OCI-LY7 (cell line): ENCODE measurements at regions not wholly inside any gene's neighbourhood (a gene's known extent, or its start where the extent isn't known, plus 50 kb on each side); places are given as distances from the start of the nearest gene placed in this dataset.

Experiments
- BruUV-seq: library from RNA; stranded (reverse); fragments of 400-500 nt; replicated peaks from 2 replicates; lab custom pipeline; 2021; lab: Mats Ljungman, UMichigan
- CTCF ChIA-PET: fragments of 300-600 bp; sonication (Branson Sonifier 250); formaldehyde crosslinking; loops from one replicate; lab custom pipeline; 2022; ENCODE audit warnings: antibody characterized with exemption; ENCODE audit not compliant: unreplicated experiment; lab: Charles Lee
- POLR2A ChIA-PET: fragments of 300-600 bp; sonication (Branson Sonifier 250); formaldehyde crosslinking; loops from one replicate; lab custom pipeline; 2022; ENCODE audit warnings: antibody characterized with exemption; lab: Charles Lee
- DNase-seq: peaks from one replicate; pipeline ENCODE4 v3.0.0-alpha.2; 2015; ENCODE audit warnings: low spot score
- H2AFZ ChIP-seq: fragments of 200-600 bp; sonication (generic), shearing (Covaris generic); 2 replicates; pipeline ENCODE4 v1.6.1; 2014; ENCODE audit warnings: mild to moderate bottlenecking, antibody characterized with exemption, low read length, moderate library complexity
- H3K27ac ChIP-seq: fragments of 200-600 bp; sonication (generic); 2 replicates; pipeline ENCODE4 v1.5.1; 2014; ENCODE audit warnings: mixed run types, low read depth, mild to moderate bottlenecking, moderate library complexity, low read length, inconsistent platforms; ENCODE audit not compliant: poor library complexity, severe bottlenecking
- H3K36me3 ChIP-seq: fragments of 200-600 bp; sonication (generic); 2 replicates; pipeline ENCODE4 v1.6.1; 2014; ENCODE audit warnings: mild to moderate bottlenecking, antibody characterized with exemption, low read length, moderate library complexity, mixed read lengths; ENCODE audit not compliant: insufficient read depth
- H3K4me1 ChIP-seq: fragments of 200-600 bp; sonication (generic); 2 replicates; pipeline ENCODE4 v1.5.1; 2014; ENCODE audit warnings: mild to moderate bottlenecking, low read length; ENCODE audit not compliant: insufficient read depth, poor library complexity, severe bottlenecking
- H3K4me2 ChIP-seq: fragments of 200-600 bp; sonication (generic); 2 replicates; pipeline ENCODE4 v1.6.1; 2014; ENCODE audit warnings: mild to moderate bottlenecking, low read length
- H3K4me3 ChIP-seq: fragments of 200-600 bp; sonication (generic); 2 replicates; pipeline ENCODE4 v1.5.1; 2014; ENCODE audit warnings: mild to moderate bottlenecking, low read depth, low read length; ENCODE audit not compliant: poor library complexity, severe bottlenecking
- H3K79me2 ChIP-seq: fragments of 200-600 bp; sonication (generic); 2 replicates; pipeline ENCODE4 v1.6.1; 2016; ENCODE audit warnings: low read depth, mild to moderate bottlenecking, low read length, moderate library complexity, mixed read lengths; ENCODE audit not compliant: insufficient read depth
- H3K9me2 ChIP-seq: fragments of 200-600 bp; sonication (generic); 2 replicates; pipeline ENCODE4 v1.6.1; 2016; ENCODE audit warnings: mild to moderate bottlenecking, low read length, mixed read lengths; ENCODE audit not compliant: insufficient read depth
- H3K9me3 ChIP-seq: fragments of 200-600 bp; sonication (generic); 2 replicates; pipeline ENCODE4 v1.6.1; 2014; ENCODE audit warnings: mild to moderate bottlenecking, mixed run types, low read length, mixed read lengths
- H4K20me1 ChIP-seq: fragments of 200-600 bp; sonication (generic); 2 replicates; pipeline ENCODE4 v1.6.1; 2014; ENCODE audit warnings: mild to moderate bottlenecking, antibody characterized with exemption, low read length, moderate library complexity, mixed read lengths; ENCODE audit not compliant: insufficient read depth
- EZH2phosphoT487 ChIP-seq: fragments of 200-600 bp; sonication (generic); IDR thresholded peaks from 2 replicates; pipeline ENCODE4 v1.6.1; 2018; ENCODE audit warnings: low read depth, borderline replicate concordance, mild to moderate bottlenecking, mixed run types, antibody characterized with exemption, low read length, moderate library complexity, mixed read lengths
- intact Hi-C: fragments of 100-400 bp; cut with micrococcal nuclease; formaldehyde crosslinking; loops from one replicate; pipeline ENCODE4 v1.10.0; 2022; ENCODE audit not compliant: unreplicated experiment
- TF ChIP-seq, protein P1 (sequence below): fragments of 200-600 bp; sonication (generic); conservative IDR thresholded peaks from 2 replicates; pipeline ENCODE4 v1.5.1; 2014; ENCODE audit warnings: mild to moderate bottlenecking, antibody characterized with exemption, low read length, moderate library complexity, mixed read lengths

GRCh38 chr2:163044114-163044513, 205.5 kb upstream of the KCNH7 start:
- BruUV-seq = no TSS peak
- ChIA-PET CTCF (no interaction called here), POLR2A (no interaction called here)
- no peaks in the 10 kb centered on the region for H3K9me2 ChIP-seq
- H3K4me1 ChIP-seq = no peaks in the 10 kb centered on the region
- H2AFZ ChIP-seq = no peak overlapping the region
- H3K79me2 ChIP-seq = no peaks in the 10 kb centered on the region
- DNase-seq = no peak
- TF ChIP-seq, protein P1, sequence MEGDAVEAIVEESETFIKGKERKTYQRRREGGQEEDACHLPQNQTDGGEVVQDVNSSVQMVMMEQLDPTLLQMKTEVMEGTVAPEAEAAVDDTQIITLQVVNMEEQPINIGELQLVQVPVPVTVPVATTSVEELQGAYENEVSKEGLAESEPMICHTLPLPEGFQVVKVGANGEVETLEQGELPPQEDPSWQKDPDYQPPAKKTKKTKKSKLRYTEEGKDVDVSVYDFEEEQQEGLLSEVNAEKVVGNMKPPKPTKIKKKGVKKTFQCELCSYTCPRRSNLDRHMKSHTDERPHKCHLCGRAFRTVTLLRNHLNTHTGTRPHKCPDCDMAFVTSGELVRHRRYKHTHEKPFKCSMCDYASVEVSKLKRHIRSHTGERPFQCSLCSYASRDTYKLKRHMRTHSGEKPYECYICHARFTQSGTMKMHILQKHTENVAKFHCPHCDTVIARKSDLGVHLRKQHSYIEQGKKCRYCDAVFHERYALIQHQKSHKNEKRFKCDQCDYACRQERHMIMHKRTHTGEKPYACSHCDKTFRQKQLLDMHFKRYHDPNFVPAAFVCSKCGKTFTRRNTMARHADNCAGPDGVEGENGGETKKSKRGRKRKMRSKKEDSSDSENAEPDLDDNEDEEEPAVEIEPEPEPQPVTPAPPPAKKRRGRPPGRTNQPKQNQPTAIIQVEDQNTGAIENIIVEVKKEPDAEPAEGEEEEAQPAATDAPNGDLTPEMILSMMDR = no peak
- TF ChIP-seq EZH2phosphoT487 = no peak
- H3K36me3 ChIP-seq = no peaks in the 10 kb centered on the region
- no peaks in the 10 kb centered on the region for H4K20me1 ChIP-seq
- no peak overlapping the region for H3K27ac ChIP-seq
- no peaks in the 10 kb centered on the region for H3K9me3 ChIP-seq
- no peak overlapping the region for H3K4me2 ChIP-seq
- intact Hi-C loops = no loop called here
- H3K4me3 ChIP-seq = no peak overlapping the region

GRCh38 chr2:163043201-163043600, 204.6 kb upstream of the KCNH7 start:
- ChIA-PET CTCF (no interaction called here), POLR2A (no interaction called here)
- Histone ChIP-seq H3K9me3 (no peaks in the 10 kb centered on the region), H3K9me2 (no peaks in the 10 kb centered on the region), H2AFZ (no peak overlapping the region), H3K79me2 (no peaks in the 10 kb centered on the region), H3K36me3 (no peaks in the 10 kb centered on the region), H4K20me1 (no peaks in the 10 kb centered on the region), H3K4me1 (no peaks in the 10 kb centered on the region), H3K4me2 (no peak overlapping the region), H3K27ac (no peak overlapping the region), H3K4me3 (no peak overlapping the region)
- intact Hi-C loops = no loop called here
- no peak for DNase-seq
- no TSS peak for BruUV-seq
- TF ChIP-seq, protein P1 = no peak
- no peak for TF ChIP-seq EZH2phosphoT487

DNA sequence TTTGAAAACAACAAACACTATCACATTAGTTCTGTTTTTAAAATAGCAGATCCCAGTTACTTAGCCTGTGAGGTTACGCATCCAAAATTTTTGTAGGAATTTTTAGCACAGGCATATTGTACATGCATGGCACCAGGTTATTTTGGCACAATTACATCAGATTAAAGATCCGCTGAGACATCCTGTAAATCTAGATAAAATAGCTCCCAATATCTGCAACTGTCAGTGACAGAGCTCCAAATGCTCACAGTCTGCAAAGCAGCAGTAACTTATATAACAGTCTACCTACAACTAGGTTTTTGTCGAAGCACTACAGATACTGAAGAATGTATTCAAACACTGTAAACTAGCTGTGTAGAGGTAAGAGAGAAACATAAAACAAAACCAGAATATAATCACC, 200.7 kb upstream of the KCNH7 start:
- no peaks in the 10 kb centered on the region for H3K9me3 ChIP-seq
- H3K79me2 ChIP-seq = no peaks in the 10 kb centered on the region
- no peak overlapping the region for H3K4me2 ChIP-seq
- POLR2A ChIA-PET = no interaction called here
- H3K36me3 ChIP-seq = no peaks in the 10 kb centered on the region
- H2AFZ ChIP-seq = no peak overlapping the region
- CTCF ChIA-PET = no interaction called here
- no TSS peak for BruUV-seq
- H3K4me1 ChIP-seq = no peaks in the 10 kb centered on the region
- no peaks in the 10 kb centered on the region for H4K20me1 ChIP-seq
- H3K9me2 ChIP-seq = no peaks in the 10 kb centered on the region
- DNase-seq = no peak
- TF ChIP-seq EZH2phosphoT487 = no peak
- TF ChIP-seq, protein P1 = no peak
- H3K27ac ChIP-seq = no peak overlapping the region
- intact Hi-C loops = no loop called here
- no peak overlapping the region for H3K4me3 ChIP-seq
